ENCODE measurements at regions not wholly inside any gene's neighbourhood (a gene's known extent, or its start where the extent isn't known, plus 50 kb on each side); places are given as distances from the start of the nearest gene placed in this dataset.

- DNase-seq: no peak
Measured at GRCh38 chr5:144582066-144582465, 411.4 kb downstream of the KCTD16 start.

GRCh38 chr5:144581044-144581443 is 410.4 kb downstream of the KCTD16 start:
- no peak for DNase-seq

GRCh38 chr5:144577676-144578075 is 407.0 kb downstream of the KCTD16 start:
- DNase-seq: no peak

GRCh38 chr5:144575736-144576135 is 405.1 kb downstream of the KCTD16 start:
- no peak for DNase-seq

- DNase-seq: no peak
Measured at GRCh38 chr5:144567421-144567780, 396.7 kb downstream of the KCTD16 start.

GRCh38 chr5:144566747-144567420 is 396.2 kb downstream of the KCTD16 start:
- DNase-seq: no peak

GRCh38 chr5:144549580-144549979 is 378.9 kb downstream of the KCTD16 start:
- no peak for DNase-seq

GRCh38 chr5:144548936-144549335 is 378.3 kb downstream of the KCTD16 start:
- DNase-seq: no peak

- no peak for DNase-seq
Measured at GRCh38 chr5:144547098-144547499, 376.4 kb downstream of the KCTD16 start.

GRCh38 chr5:144538845-144539244 is 368.2 kb downstream of the KCTD16 start:
- DNase-seq: no peak

Data from NCI-H82 (cell line).